ENCODE measurements at regions not wholly inside any gene's neighbourhood (a gene's known extent, or its start where the extent isn't known, plus 50 kb on each side); places are given as distances from the start of the nearest gene placed in this dataset.
"Not testable (repeated sequence)": the region's sequence is repeated elsewhere in the genome, so short reads cannot be mapped to it uniquely, and the experiment has no call there.

DNA sequence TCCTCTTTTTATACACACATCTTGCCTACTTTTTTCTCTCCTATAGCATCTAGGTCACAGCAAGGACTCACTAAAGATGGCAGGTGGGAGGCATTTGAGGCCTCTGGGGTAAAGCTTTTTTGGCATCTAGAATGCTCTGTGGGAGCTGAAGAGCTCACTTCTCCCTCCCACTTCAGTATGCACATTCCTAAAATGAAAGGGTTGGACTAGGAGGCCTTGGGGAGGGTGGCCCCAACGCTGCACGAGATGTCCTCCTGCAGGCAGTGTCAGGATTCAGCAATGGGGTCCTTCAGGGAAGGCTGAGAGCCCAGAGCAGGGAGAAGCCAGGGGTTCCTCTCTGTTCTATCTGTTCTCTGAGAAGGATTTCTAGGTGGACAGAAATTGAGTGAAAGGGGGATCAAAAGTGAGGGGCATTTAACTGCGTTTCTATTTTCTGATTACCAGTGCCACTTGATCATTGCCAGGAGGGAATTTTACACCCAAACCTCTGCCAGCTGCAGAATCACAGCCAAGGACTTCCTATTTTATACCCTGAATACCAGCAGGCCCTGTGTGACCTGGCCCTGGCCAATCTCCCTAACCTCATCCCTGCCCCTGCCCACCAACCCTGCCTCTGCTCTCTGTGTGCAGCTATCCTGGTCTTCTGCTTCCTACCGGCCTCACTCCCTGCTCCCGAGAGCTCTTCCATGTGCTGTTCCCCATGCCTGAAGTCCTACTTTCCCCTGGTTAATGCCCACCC lies 186.2 kb downstream of the CYP26B1 start:
- WGBS (ENCODE audit: insufficient coverage, insufficient read length) = no CpG with 5 or more reads among the region's 5 CpGs
- no peak overlapping the region for H3K4me3 ChIP-seq (ENCODE audit: low read length)
- H3K27ac ChIP-seq (ENCODE audit: low read length) = no peak overlapping the region

DNA sequence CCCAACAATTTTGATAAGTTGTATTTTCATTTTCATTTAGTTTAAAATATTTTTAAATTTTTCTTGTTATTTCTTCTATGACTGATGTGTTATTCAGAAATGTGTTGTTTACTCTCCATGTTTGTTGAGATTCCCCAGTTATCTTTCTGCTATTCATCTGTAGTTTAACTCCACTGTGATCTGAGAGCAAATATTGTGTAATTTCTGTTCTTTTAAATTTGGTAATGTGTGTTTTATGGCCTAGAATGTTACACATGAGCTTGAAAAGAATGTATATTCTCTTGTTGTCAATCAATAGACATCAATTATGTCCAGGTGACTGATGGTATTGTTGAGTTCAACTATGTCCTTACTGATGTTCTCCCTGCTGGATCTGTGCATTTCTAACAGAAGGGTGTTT lies 188.2 kb downstream of the CYP26B1 start:
- H3K4me3 ChIP-seq (ENCODE audit: low read length) = no peak overlapping the region
- no peaks in the 10 kb centered on the region for H3K4me1 ChIP-seq (ENCODE audit: control insufficient read depth, insufficient read depth, low read length)
- no peaks in the 10 kb centered on the region for H3K27me3 ChIP-seq (ENCODE audit: control insufficient read depth, insufficient read depth, low read length)
- H3K9me3 ChIP-seq (ENCODE audit: control insufficient read depth, insufficient read depth, low read length) = no peaks in the 10 kb centered on the region
- no peak overlapping the region for H3K27ac ChIP-seq (ENCODE audit: low read length)
- no peak for DNase-seq (ENCODE audit: low read depth, low spot score)
- no peaks in the 10 kb centered on the region for H3K36me3 ChIP-seq (ENCODE audit: control insufficient read depth, insufficient read depth, low read length)

More for the DNA sequence above, 186.2 kb downstream of the CYP26B1 start:
- no peak for DNase-seq (ENCODE audit: low read depth, low spot score)
- Histone ChIP-seq H3K9me3 (ENCODE audit: control insufficient read depth, insufficient read depth, low read length) (no peaks in the 10 kb centered on the region), H3K4me1 (ENCODE audit: control insufficient read depth, insufficient read depth, low read length) (no peaks in the 10 kb centered on the region), H3K36me3 (ENCODE audit: control insufficient read depth, insufficient read depth, low read length) (no peaks in the 10 kb centered on the region), H3K27me3 (ENCODE audit: control insufficient read depth, insufficient read depth, low read length) (no peaks in the 10 kb centered on the region)

DNA sequence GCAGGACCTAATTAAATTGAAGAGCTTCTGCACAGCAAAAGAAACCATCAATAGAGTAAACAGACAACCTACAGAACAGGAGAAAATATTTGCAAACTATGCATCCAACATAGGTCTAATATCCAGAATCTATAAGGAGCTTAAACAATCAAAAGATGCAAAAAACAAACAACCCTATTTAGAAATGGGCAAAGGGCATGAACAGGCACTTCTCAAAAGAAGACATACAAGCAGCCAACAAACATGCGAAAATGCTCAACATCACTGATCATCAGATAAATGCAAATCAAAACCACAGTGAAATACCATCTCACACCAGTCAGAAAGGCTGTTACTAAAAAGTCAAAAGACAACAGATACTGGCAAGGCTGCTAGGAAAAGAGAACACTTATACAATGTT lies 189.2 kb downstream of the CYP26B1 start:
- not testable (repeated sequence) for H3K36me3 ChIP-seq (ENCODE audit: control insufficient read depth, insufficient read depth, low read length); H3K27ac ChIP-seq (ENCODE audit: low read length); H3K4me1 ChIP-seq (ENCODE audit: control insufficient read depth, insufficient read depth, low read length); H3K27me3 ChIP-seq (ENCODE audit: control insufficient read depth, insufficient read depth, low read length); H3K4me3 ChIP-seq (ENCODE audit: low read length); H3K9me3 ChIP-seq (ENCODE audit: control insufficient read depth, insufficient read depth, low read length); DNase-seq (ENCODE audit: low read depth, low spot score)
- WGBS (ENCODE audit: insufficient coverage, insufficient read length) = no CpG with 5 or more reads among the region's 1 CpG

DNA sequence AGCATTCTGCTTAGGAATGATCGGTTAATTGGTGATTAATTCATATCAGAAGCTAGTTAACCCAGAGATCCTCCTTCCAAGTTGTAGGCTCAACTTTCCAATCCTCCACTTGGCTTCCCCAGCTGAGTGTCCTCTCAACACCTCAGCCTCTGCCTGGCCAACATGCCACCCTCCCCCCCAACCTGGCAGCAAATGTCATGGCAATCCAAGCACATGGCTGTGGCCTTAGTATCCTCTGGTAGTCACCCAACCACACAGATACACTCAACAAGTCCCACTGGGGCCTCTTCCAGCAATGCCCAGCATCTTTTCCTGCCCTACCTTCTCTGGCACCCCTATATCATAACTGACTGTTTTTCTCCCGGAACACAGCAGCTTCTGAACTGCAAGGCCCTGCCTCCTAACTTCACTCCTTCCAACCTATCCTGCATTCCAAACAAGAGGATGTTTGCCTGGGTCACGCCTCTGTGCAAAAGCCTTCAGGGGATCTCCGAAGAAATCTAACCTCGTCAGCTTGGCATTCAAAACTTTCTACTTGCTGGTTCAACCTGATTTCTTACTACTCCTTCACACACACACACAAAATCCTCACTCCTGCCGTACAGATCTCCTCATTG lies 195.0 kb downstream of the CYP26B1 start:
- Histone ChIP-seq H3K36me3 (ENCODE audit: control insufficient read depth, insufficient read depth, low read length) (no peaks in the 10 kb centered on the region), H3K4me1 (ENCODE audit: control insufficient read depth, insufficient read depth, low read length) (no peaks in the 10 kb centered on the region), H3K4me3 (ENCODE audit: low read length) (no peak overlapping the region), H3K9me3 (ENCODE audit: control insufficient read depth, insufficient read depth, low read length) (no peaks in the 10 kb centered on the region), H3K27me3 (ENCODE audit: control insufficient read depth, insufficient read depth, low read length) (no peaks in the 10 kb centered on the region), H3K27ac (ENCODE audit: low read length) (no peak overlapping the region)
- no CpG with 5 or more reads among the region's 6 CpGs for WGBS (ENCODE audit: insufficient coverage, insufficient read length)
- DNase-seq (ENCODE audit: low read depth, low spot score) = no peak

DNA sequence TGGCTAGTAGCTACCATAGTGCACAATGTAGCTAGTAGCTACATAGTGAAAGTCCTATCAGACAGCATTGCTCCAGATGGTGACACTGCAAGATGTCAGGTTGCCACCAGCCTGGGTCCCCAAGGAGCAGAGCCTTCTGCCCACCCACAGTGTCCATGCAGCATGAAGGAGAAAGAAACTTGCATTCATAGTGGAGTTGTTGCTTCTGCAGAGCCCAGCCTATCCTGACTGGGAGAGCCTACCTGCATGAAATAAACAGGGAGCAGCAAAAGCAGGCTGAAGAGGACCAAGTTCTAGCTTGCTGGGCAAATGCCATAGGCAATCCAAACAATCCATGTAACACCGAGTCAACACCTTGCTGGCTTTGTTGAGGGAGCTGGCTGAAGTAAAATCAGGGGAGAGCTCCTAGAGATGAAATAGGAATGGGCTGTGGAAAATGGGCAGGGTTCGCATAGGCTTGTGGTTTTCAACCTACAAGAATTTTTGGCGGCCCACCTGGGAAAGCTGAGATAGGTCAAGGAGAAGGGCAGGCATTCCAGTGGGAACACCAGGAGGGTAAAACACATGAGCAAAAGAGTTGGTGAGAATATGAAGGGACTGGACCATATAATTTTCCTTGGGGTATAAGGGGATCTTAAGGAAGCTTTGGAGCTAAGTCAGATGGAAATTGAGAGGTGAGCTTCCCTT lies 195.8 kb downstream of the CYP26B1 start:
- Histone ChIP-seq H3K36me3 (ENCODE audit: control insufficient read depth, insufficient read depth, low read length) (no peaks in the 10 kb centered on the region), H3K9me3 (ENCODE audit: control insufficient read depth, insufficient read depth, low read length) (no peaks in the 10 kb centered on the region), H3K4me1 (ENCODE audit: control insufficient read depth, insufficient read depth, low read length) (no peaks in the 10 kb centered on the region), H3K27me3 (ENCODE audit: control insufficient read depth, insufficient read depth, low read length) (no peaks in the 10 kb centered on the region), H3K27ac (ENCODE audit: low read length) (no peak overlapping the region), H3K4me3 (ENCODE audit: low read length) (no peak overlapping the region)
- WGBS (ENCODE audit: insufficient coverage, insufficient read length) = no CpG with 5 or more reads among the region's 3 CpGs
- no peak for DNase-seq (ENCODE audit: low read depth, low spot score)

DNA sequence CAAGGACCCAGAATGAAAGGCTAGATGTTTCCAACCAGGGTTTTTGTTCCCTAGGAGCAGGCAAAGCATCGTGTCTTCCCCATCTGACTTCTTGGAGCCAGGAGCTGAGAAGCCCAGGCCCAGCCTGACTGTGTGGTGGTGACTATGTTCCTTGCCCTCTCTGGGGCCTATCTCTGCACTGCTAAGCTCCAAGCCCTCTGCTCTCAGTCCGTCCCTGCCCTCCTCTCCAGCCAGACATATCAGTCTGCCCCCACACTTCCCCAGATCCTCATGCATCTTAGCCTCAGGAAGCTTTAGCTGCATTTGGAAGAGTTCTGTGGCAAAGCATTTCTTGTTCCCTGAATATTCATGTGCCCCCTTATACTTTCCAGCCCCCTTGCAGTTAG lies 196.6 kb downstream of the CYP26B1 start:
- H3K4me1 ChIP-seq (ENCODE audit: control insufficient read depth, insufficient read depth, low read length) = no peaks in the 10 kb centered on the region
- no peaks in the 10 kb centered on the region for H3K36me3 ChIP-seq (ENCODE audit: control insufficient read depth, insufficient read depth, low read length)
- H3K27me3 ChIP-seq (ENCODE audit: control insufficient read depth, insufficient read depth, low read length) = no peaks in the 10 kb centered on the region
- no CpG with 5 or more reads among the region's 2 CpGs for WGBS (ENCODE audit: insufficient coverage, insufficient read length)
- DNase-seq (ENCODE audit: low read depth, low spot score) = no peak
- no peak overlapping the region for H3K27ac ChIP-seq (ENCODE audit: low read length)
- no peaks in the 10 kb centered on the region for H3K9me3 ChIP-seq (ENCODE audit: control insufficient read depth, insufficient read depth, low read length)
- no peak overlapping the region for H3K4me3 ChIP-seq (ENCODE audit: low read length)

DNA sequence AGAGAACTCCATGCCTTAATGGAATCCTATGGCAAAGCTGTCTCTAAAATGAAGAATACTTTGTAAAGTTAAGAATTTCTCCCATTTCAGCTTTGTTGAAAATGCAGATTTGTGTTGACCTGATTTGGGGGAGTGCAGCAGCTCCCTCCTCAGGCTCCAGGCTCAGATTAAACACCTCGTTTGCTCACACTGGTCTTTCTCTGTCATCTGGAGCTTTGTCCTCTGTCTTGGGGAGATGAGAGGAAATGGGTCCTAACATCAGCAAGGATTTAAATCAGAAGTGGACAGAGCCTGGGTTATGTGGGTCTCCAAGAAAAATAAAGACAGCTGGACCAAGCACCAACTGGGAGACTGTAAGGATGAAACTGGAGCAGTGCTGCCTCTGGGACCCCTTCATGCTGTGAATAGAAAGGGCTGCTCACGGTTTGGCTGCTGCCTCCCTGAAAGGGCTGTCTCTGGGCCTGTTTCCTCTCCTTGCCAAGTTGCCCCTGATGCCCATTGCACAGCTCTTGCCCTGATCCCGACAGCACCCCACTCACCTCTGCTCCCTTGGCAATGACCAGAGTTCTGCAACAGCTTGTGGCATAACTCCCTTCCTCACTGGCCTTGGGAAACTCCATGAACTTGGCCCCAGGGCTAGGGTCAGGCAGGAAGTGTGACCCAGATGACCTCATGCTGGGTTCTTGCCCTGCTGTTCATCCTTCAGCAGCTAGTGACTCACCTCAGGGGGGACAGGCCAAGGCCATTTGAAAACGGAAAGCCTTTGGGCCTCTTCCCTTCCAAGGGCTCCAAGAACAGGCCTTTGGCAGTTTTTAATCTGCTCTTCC lies 197.2 kb downstream of the CYP26B1 start:
- Histone ChIP-seq H3K4me1 (ENCODE audit: control insufficient read depth, insufficient read depth, low read length) (no peaks in the 10 kb centered on the region), H3K27ac (ENCODE audit: low read length) (no peak overlapping the region), H3K27me3 (ENCODE audit: control insufficient read depth, insufficient read depth, low read length) (no peaks in the 10 kb centered on the region), H3K9me3 (ENCODE audit: control insufficient read depth, insufficient read depth, low read length) (no peaks in the 10 kb centered on the region), H3K36me3 (ENCODE audit: control insufficient read depth, insufficient read depth, low read length) (no peaks in the 10 kb centered on the region), H3K4me3 (ENCODE audit: low read length) (no peak overlapping the region)
- peak; percentile 7 for DNase-seq (ENCODE audit: low read depth, low spot score)
- no CpG with 5 or more reads among the region's 4 CpGs for WGBS (ENCODE audit: insufficient coverage, insufficient read length)

DNA sequence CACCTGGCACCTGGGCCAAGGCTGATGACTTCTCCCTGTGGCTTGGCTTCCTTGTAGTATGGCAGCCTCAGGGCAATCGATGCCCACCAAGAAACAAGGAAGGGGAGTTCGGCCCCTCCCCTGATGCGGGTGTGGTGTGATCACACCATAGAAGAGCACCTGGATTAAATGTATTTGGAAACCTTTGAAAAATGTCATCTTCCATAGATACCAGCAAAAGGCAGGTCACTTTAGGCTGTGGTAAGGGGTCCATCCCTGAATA lies 198.2 kb downstream of the CYP26B1 start:
- Histone ChIP-seq H3K27ac (ENCODE audit: low read length) (no peak overlapping the region), H3K4me1 (ENCODE audit: control insufficient read depth, insufficient read depth, low read length) (no peaks in the 10 kb centered on the region), H3K36me3 (ENCODE audit: control insufficient read depth, insufficient read depth, low read length) (no peaks in the 10 kb centered on the region), H3K4me3 (ENCODE audit: low read length) (no peak overlapping the region), H3K27me3 (ENCODE audit: control insufficient read depth, insufficient read depth, low read length) (no peaks in the 10 kb centered on the region), H3K9me3 (ENCODE audit: control insufficient read depth, insufficient read depth, low read length) (no peaks in the 10 kb centered on the region)
- WGBS (ENCODE audit: insufficient coverage, insufficient read length) = no CpG with 5 or more reads among the region's 3 CpGs
- DNase-seq (ENCODE audit: low read depth, low spot score) = no peak

DNA sequence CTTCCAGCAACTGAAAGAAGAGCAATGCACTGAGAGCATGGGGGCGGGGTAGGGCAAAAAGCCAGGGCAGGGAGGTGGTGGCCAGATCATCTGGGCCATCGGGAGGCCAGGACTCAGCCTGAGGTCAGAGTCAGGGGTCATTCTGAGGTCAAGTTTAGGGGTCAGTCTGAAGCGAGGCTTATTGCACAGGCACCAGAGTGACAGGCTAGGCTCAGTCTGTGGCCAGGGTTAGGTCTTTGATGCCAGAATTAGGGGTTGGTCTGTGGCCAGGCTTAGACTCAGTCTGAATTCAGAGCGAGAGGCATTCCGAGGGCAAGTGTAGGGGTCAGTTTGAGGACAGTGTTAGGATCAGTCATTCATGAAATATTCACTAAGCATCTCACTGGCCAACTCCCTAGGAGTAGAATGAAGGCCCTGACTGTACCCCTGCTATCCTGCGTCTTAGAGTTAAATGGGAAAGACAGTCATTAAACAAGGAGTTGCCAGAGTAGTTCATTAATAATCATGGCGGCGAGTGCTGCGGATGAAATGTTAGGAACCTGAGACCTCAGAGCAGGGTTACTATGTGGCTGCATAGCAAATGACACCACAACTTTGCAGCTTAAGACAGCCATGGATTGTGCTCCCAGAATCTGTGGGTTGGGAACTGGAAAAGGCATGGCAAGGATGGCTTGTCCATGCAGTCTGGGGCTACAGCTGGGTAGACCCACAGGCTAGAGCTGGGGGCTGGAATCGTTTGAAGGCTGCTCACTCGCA lies 198.7 kb downstream of the CYP26B1 start:
- Histone ChIP-seq H3K27me3 (ENCODE audit: control insufficient read depth, insufficient read depth, low read length) (no peaks in the 10 kb centered on the region), H3K4me1 (ENCODE audit: control insufficient read depth, insufficient read depth, low read length) (no peaks in the 10 kb centered on the region), H3K9me3 (ENCODE audit: control insufficient read depth, insufficient read depth, low read length) (no peaks in the 10 kb centered on the region), H3K27ac (ENCODE audit: low read length) (no peak overlapping the region), H3K4me3 (ENCODE audit: low read length) (no peak overlapping the region), H3K36me3 (ENCODE audit: control insufficient read depth, insufficient read depth, low read length) (no peaks in the 10 kb centered on the region)
- WGBS (ENCODE audit: insufficient coverage, insufficient read length) = no CpG with 5 or more reads among the region's 11 CpGs
- no peak for DNase-seq (ENCODE audit: low read depth, low spot score)

DNA sequence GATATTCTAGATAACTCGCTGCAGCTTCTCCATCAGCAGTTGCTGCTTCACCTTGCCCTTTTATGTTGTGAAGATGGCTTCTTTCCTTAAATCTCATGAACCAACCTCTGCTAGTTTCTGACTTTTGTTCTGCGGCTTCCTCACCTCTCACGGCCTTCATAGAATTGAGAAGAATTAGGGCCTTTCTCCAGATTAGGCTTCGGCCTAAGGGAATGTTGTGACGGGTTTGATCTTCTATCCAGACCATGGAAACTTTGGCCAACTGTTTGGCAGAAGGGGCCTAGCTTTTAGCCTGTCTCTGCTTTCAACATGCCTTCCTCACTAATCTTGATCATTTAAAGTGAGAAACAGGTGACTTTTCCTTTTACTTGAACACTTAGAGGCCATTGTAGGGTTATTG lies 199.9 kb downstream of the CYP26B1 start:
- H3K4me1 ChIP-seq (ENCODE audit: control insufficient read depth, insufficient read depth, low read length) = no peaks in the 10 kb centered on the region
- H3K9me3 ChIP-seq (ENCODE audit: control insufficient read depth, insufficient read depth, low read length) = no peaks in the 10 kb centered on the region
- no peaks in the 10 kb centered on the region for H3K36me3 ChIP-seq (ENCODE audit: control insufficient read depth, insufficient read depth, low read length)
- no peak overlapping the region for H3K27ac ChIP-seq (ENCODE audit: low read length)
- H3K27me3 ChIP-seq (ENCODE audit: control insufficient read depth, insufficient read depth, low read length) = no peaks in the 10 kb centered on the region
- WGBS (ENCODE audit: insufficient coverage, insufficient read length) = no CpG with 5 or more reads among the region's 5 CpGs
- H3K4me3 ChIP-seq (ENCODE audit: low read length) = no peak overlapping the region
- DNase-seq (ENCODE audit: low read depth, low spot score) = no peak

Data from iPS DF 6.9 (cell line).